Endothelial cell of umbilical vein (primary cell): ENCODE measurements at regions not wholly inside any gene's neighbourhood (a gene's known extent, or its start where the extent isn't known, plus 50 kb on each side); places are given as distances from the start of the nearest gene placed in this dataset.

Source experiments
- BruUV-seq: library from RNA; stranded (reverse); fragments of 400-500 nt; replicated peaks from 2 replicates; lab custom pipeline; 2021; lab: Mats Ljungman, UMichigan
- CTCF ChIA-PET: fragments of 300-600, 350-600 bp; sonication (Branson Sonifier 250); formaldehyde crosslinking; loops from one replicate; lab custom pipeline; 2021; ENCODE audit warnings: antibody characterized with exemption, inconsistent platforms; lab: Charles Lee
- POLR2A ChIA-PET: fragments of 300-600, 350-600 bp; sonication (Branson Sonifier 250); formaldehyde crosslinking; loops from one replicate; lab custom pipeline; 2021; ENCODE audit warnings: antibody characterized with exemption, inconsistent platforms; lab: Charles Lee
- DNase-seq: peaks from one replicate; pipeline ENCODE4 v3.0.0-alpha.2; 2011; ENCODE audit warnings: low read depth, low spot score
- FAIRE-seq: peaks from 2 replicates; lab custom pipeline; 2011; peaks lifted over from hg19 to GRCh38; lab: Jason Lieb, UNC
- H2AFZ ChIP-seq: 2 replicates; pipeline ENCODE4 v1.6.0; 2012; ENCODE audit warnings: low read depth, low read length, control low read depth, inconsistent platforms
- H3K27ac ChIP-seq: 2 replicates; pipeline ENCODE4 v1.5.1; 2011; ENCODE audit warnings: low read depth, mild to moderate bottlenecking, control low read depth, low read length, moderate library complexity; ENCODE audit not compliant: insufficient read depth
- H3K27me3 ChIP-seq, 2 experiments: 2 replicates each; pipeline versions ENCODE4 v1.6.0 to v1.6.1; 2011; ENCODE audit warnings: low read length in 2 of 2, mixed read lengths in 1 of 2; ENCODE audit not compliant: control insufficient read depth in 2 of 2, insufficient read depth in 2 of 2
- H3K36me3 ChIP-seq, 2 experiments: 2 replicates in 1 of 2; 3 replicates in 1 of 2; pipeline ENCODE4 v1.5.1; 2011; ENCODE audit warnings: low read length in 2 of 2, mild to moderate bottlenecking in 1 of 2, moderate library complexity in 1 of 2; ENCODE audit not compliant: control insufficient read depth in 2 of 2, insufficient read depth in 2 of 2; ENCODE audit errors: extremely low read depth in 1 of 2
- H3K4me1 ChIP-seq: 3 replicates; pipeline ENCODE4 v1.5.1; 2011; ENCODE audit warnings: mild to moderate bottlenecking, low read length; ENCODE audit not compliant: control insufficient read depth, insufficient read depth; ENCODE audit errors: extremely low read depth
- H3K4me2 ChIP-seq: 2 replicates; pipeline ENCODE4 v1.6.1; 2011; ENCODE audit warnings: low read length, control low read depth, mixed read lengths; ENCODE audit not compliant: insufficient read depth
- H3K4me3 ChIP-seq, 3 experiments: fragments of 200-600 bp in 1 of 3; sonication (generic), shearing (Covaris generic) in 1 of 3; replicated peaks in 1 of 3; 2 replicates each; pipeline ENCODE4 v1.5.1; 2011 to 2016; ENCODE audit warnings: control low read depth in 3 of 3, low read length in 3 of 3, mild to moderate bottlenecking in 2 of 3, inconsistent platforms in 1 of 3, low read depth in 1 of 3, moderate library complexity in 1 of 3; ENCODE audit not compliant: insufficient read depth in 1 of 3
- H3K79me2 ChIP-seq: 2 replicates; pipeline ENCODE4 v1.6.0; 2012; ENCODE audit warnings: low read length, inconsistent platforms; ENCODE audit not compliant: control insufficient read depth, insufficient read depth
- H3K9ac ChIP-seq: replicated peaks from 2 replicates; pipeline ENCODE3; 2011; ENCODE audit warnings: low read length, control low read depth; ENCODE audit not compliant: insufficient read depth; ENCODE audit errors: extremely low read depth
- H3K9me1 ChIP-seq: replicated peaks from 3 replicates; pipeline ENCODE4 v1.6.0; 2011; ENCODE audit warnings: mild to moderate bottlenecking, low read length; ENCODE audit not compliant: control insufficient read depth, insufficient read depth; ENCODE audit errors: extremely low read depth
- H3K9me3 ChIP-seq: replicated peaks from 2 replicates; pipeline ENCODE4 v1.5.1; 2012; ENCODE audit warnings: low read length, inconsistent platforms; ENCODE audit not compliant: control insufficient read depth, insufficient read depth
- H4K20me1 ChIP-seq: replicated peaks from 2 replicates; pipeline ENCODE3; 2011; ENCODE audit warnings: mild to moderate bottlenecking, low read length; ENCODE audit not compliant: control insufficient read depth, insufficient read depth; ENCODE audit errors: extremely low read depth
- CTCF ChIP-seq, 2 donors: IDR thresholded peaks; 1 replicate in 1 of 2; 2 replicates in 1 of 2; pipeline ENCODE4 v1.5.1; 2011; ENCODE audit warnings: low read length in 2 of 2, mild to moderate bottlenecking in 2 of 2, moderate library complexity in 2 of 2, control low read depth in 1 of 2, inconsistent platforms in 1 of 2, low read depth in 1 of 2; ENCODE audit not compliant: insufficient read depth in 1 of 2; ENCODE audit errors: extremely low read depth in 1 of 2
- EZH2 ChIP-seq: IDR thresholded peaks from 2 replicates; pipeline ENCODE4 v1.6.1; 2012; ENCODE audit warnings: borderline replicate concordance, low read depth, mild to moderate bottlenecking, moderate library complexity, low read length, inconsistent platforms; ENCODE audit not compliant: severe bottlenecking
- FOS ChIP-seq: IDR thresholded peaks from 2 replicates; pipeline ENCODE4 v1.6.1; 2011; ENCODE audit warnings: mild to moderate bottlenecking, low read length, moderate library complexity, borderline replicate concordance; ENCODE audit not compliant: insufficient read depth
- GATA2 ChIP-seq: IDR thresholded peaks from 2 replicates; pipeline ENCODE4 v1.7.0; 2011; ENCODE audit warnings: low read depth, mild to moderate bottlenecking, moderate library complexity, mixed read lengths, low read length; ENCODE audit not compliant: insufficient read length, insufficient read depth
- JUN ChIP-seq: IDR thresholded peaks from 2 replicates; pipeline ENCODE4 v1.6.1; 2011; ENCODE audit warnings: borderline replicate concordance, low read depth; ENCODE audit not compliant: insufficient read length, insufficient read depth
- MYC ChIP-seq: IDR thresholded peaks from one replicate; pipeline ENCODE4 v1.6.1; 2011; ENCODE audit warnings: mild to moderate bottlenecking, low read depth, low read length
- POLR2A ChIP-seq: IDR thresholded peaks from 2 replicates; pipeline ENCODE4 v1.6.1; 2012; ENCODE audit warnings: low read depth, mild to moderate bottlenecking, control low read depth, low read length
- POLR2AphosphoS5 ChIP-seq: IDR thresholded peaks from 2 replicates; pipeline ENCODE4 v1.6.1; 2012; ENCODE audit warnings: low read depth, mild to moderate bottlenecking, control low read depth, low read length, moderate library complexity; ENCODE audit not compliant: insufficient read depth
- dilution Hi-C: fragments of 300-500 bp; cut with MboI; formaldehyde crosslinking; loops from one replicate; pipeline ENCODE4 v1.15.0; 2019; ENCODE audit warnings: low sequenced_read_pairs; ENCODE audit not compliant: extremely low pct_ligation_motif_present
- intact Hi-C: fragments of 100-400 bp; cut with micrococcal nuclease; formaldehyde crosslinking; loops from one replicate; pipeline ENCODE4 v1.10.0; 2022
- TF ChIP-seq, protein P1 (sequence below): IDR thresholded peaks from 2 replicates; pipeline ENCODE4 v1.6.1; 2011; ENCODE audit not compliant: insufficient read depth, insufficient read length

- CTCF ChIA-PET: no interaction called here
These were observed 1140.0 kb upstream of the GJE1 start for GRCh38 chr6:140992678-140993077.

More at GRCh38 chr6:140992678-140993077, 1140.0 kb upstream of the GJE1 start:
- no peaks in the 10 kb centered on the region for H4K20me1 ChIP-seq
- no peak overlapping the region for H2AFZ ChIP-seq
- no peak for FAIRE-seq
- no peaks in the 10 kb centered on the region for H3K9me1 ChIP-seq
- H3K9ac ChIP-seq: no peak overlapping the region
- DNase-seq: no peak
- H3K79me2 ChIP-seq: no peaks in the 10 kb centered on the region
- H3K4me1 ChIP-seq: no peaks in the 10 kb centered on the region
- dilution Hi-C loops (no loop called here), intact Hi-C loops (no loop called here)
- H3K4me2 ChIP-seq: no peak overlapping the region
- H3K4me3 ChIP-seq: no peak overlapping the region
- no peaks in the 10 kb centered on the region for H3K27me3 ChIP-seq
- POLR2A ChIA-PET: no interaction called here
- no peak overlapping the region for H3K27ac ChIP-seq
- BruUV-seq: no TSS peak
- no peaks in the 10 kb centered on the region for H3K36me3 ChIP-seq
- TF ChIP-seq GATA2 (no peak), FOS (no peak), EZH2 (no peak), POLR2A (no peak), POLR2AphosphoS5 (no peak), JUN (no peak), MYC (no peak), CTCF (IDR thresholded peaks at IDR 0.05; ENCODE audit: extremely low read depth in 1 of 2, insufficient read depth in 1 of 2, low read depth in 1 of 2, low read length in 2 of 2) (no peak)
- TF ChIP-seq, protein P1, sequence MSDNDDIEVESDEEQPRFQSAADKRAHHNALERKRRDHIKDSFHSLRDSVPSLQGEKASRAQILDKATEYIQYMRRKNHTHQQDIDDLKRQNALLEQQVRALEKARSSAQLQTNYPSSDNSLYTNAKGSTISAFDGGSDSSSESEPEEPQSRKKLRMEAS: no peak
- no peaks in the 10 kb centered on the region for H3K9me3 ChIP-seq
